Right lobe of liver (tissue), 4 donors: ENCODE measurements at regions not wholly inside any gene's neighbourhood (a gene's known extent, or its start where the extent isn't known, plus 50 kb on each side); places are given as distances from the start of the nearest gene placed in this dataset.

ENCODE experiments used
- CTCF ChIP-seq, 4 donors: fragments of 200-600 bp in 3 of 4; fragments of 450-650 bp in 1 of 4; IDR thresholded peaks; one replicate each; pipeline versions ENCODE4 v1.5.1 to v1.8.0; 2016 to 2022; ENCODE audit warnings: antibody characterized with exemption in 4 of 4, mild to moderate bottlenecking in 2 of 4
- POLR2A ChIP-seq: fragments of 450-650 bp; IDR thresholded peaks from one replicate; pipeline ENCODE4 v1.6.1; 2017; ENCODE audit warnings: antibody characterized with exemption, mild to moderate bottlenecking
- donor health status: DM: no; HTN: no; CAD: no.
- donor health status: DM: no; HTN: no; CAD: no.
- donor health status: DM: no; HTN: yes; CAD: no.

GRCh38 chr3:34511891-34512290, 713.5 kb downstream of the PDCD6IP start:
- TF ChIP-seq POLR2A (no peak), CTCF (IDR thresholded peaks at IDR 0.05) (no peak)
